ENCODE measurements at regions not wholly inside any gene's neighbourhood (a gene's known extent, or its start where the extent isn't known, plus 50 kb on each side); places are given as distances from the start of the nearest gene placed in this dataset.

- Mint-ChIP-seq H3K4me1 (ENCODE audit: unreplicated experiment) (no peaks in the 10 kb centered on the region), H3K4me3 (ENCODE audit: unreplicated experiment) (no peak overlapping the region), H3K27ac (ENCODE audit: unreplicated experiment) (no peak overlapping the region), H3K27me3 (ENCODE audit: unreplicated experiment) (peaks cover 3% of the 10 kb centered on the region), H3K36me3 (ENCODE audit: low read depth, unreplicated experiment) (no peaks in the 10 kb centered on the region), H3K9me3 (ENCODE audit: unreplicated experiment) (no peaks in the 10 kb centered on the region)
- no peak for TF ChIP-seq CTCF (IDR thresholded peaks at IDR 0.05; ENCODE audit: unreplicated experiment)
- no peak for DNase-seq (ENCODE audit: low spot score)
These were observed 121.0 kb upstream of the ARHGAP5 start for GRCh38 chr14:31955936-31956579.

GRCh38 chr14:31957565-31957964 is 119.5 kb upstream of the ARHGAP5 start:
- DNase-seq (ENCODE audit: low spot score): no peak
- no peaks in the 10 kb centered on the region for H3K27me3 Mint-ChIP-seq (ENCODE audit: unreplicated experiment)

GRCh38 chr14:31960039-31960438 is 117.1 kb upstream of the ARHGAP5 start:
- H3K27ac Mint-ChIP-seq (ENCODE audit: unreplicated experiment): no peak overlapping the region
- H3K9me3 Mint-ChIP-seq (ENCODE audit: unreplicated experiment): no peaks in the 10 kb centered on the region
- no peaks in the 10 kb centered on the region for H3K27me3 Mint-ChIP-seq (ENCODE audit: unreplicated experiment)
- DNase-seq (ENCODE audit: low spot score): no peak
- H3K36me3 Mint-ChIP-seq (ENCODE audit: low read depth, unreplicated experiment): no peaks in the 10 kb centered on the region
- no peak for TF ChIP-seq CTCF (IDR thresholded peaks at IDR 0.05; ENCODE audit: unreplicated experiment)
- H3K4me3 Mint-ChIP-seq (ENCODE audit: unreplicated experiment): no peak overlapping the region
- H3K4me1 Mint-ChIP-seq (ENCODE audit: unreplicated experiment): no peaks in the 10 kb centered on the region

More at GRCh38 chr14:31957565-31957964, 119.5 kb upstream of the ARHGAP5 start:
- Mint-ChIP-seq H3K27ac (ENCODE audit: unreplicated experiment) (no peak overlapping the region), H3K36me3 (ENCODE audit: low read depth, unreplicated experiment) (no peaks in the 10 kb centered on the region), H3K4me1 (ENCODE audit: unreplicated experiment) (no peaks in the 10 kb centered on the region), H3K4me3 (ENCODE audit: unreplicated experiment) (no peak overlapping the region), H3K9me3 (ENCODE audit: unreplicated experiment) (no peaks in the 10 kb centered on the region)
- TF ChIP-seq CTCF (IDR thresholded peaks at IDR 0.05; ENCODE audit: unreplicated experiment): no peak

GRCh38 chr14:31961896-31962295 is 115.2 kb upstream of the ARHGAP5 start:
- H3K9me3 Mint-ChIP-seq (ENCODE audit: unreplicated experiment): no peaks in the 10 kb centered on the region
- no peaks in the 10 kb centered on the region for H3K36me3 Mint-ChIP-seq (ENCODE audit: low read depth, unreplicated experiment)
- no peaks in the 10 kb centered on the region for H3K4me1 Mint-ChIP-seq (ENCODE audit: unreplicated experiment)
- no peak for TF ChIP-seq CTCF (IDR thresholded peaks at IDR 0.05; ENCODE audit: unreplicated experiment)
- no peak for DNase-seq (ENCODE audit: low spot score)
- no peak overlapping the region for H3K4me3 Mint-ChIP-seq (ENCODE audit: unreplicated experiment)
- no peak overlapping the region for H3K27ac Mint-ChIP-seq (ENCODE audit: unreplicated experiment)
- no peaks in the 10 kb centered on the region for H3K27me3 Mint-ChIP-seq (ENCODE audit: unreplicated experiment)

GRCh38 chr14:31962920-31963319 is 114.2 kb upstream of the ARHGAP5 start:
- H3K4me3 Mint-ChIP-seq (ENCODE audit: unreplicated experiment): no peak overlapping the region
- no peaks in the 10 kb centered on the region for H3K27me3 Mint-ChIP-seq (ENCODE audit: unreplicated experiment)
- no peak for TF ChIP-seq CTCF (IDR thresholded peaks at IDR 0.05; ENCODE audit: unreplicated experiment)
- DNase-seq (ENCODE audit: low spot score): no peak
- no peaks in the 10 kb centered on the region for H3K9me3 Mint-ChIP-seq (ENCODE audit: unreplicated experiment)
- H3K36me3 Mint-ChIP-seq (ENCODE audit: low read depth, unreplicated experiment): no peaks in the 10 kb centered on the region
- H3K4me1 Mint-ChIP-seq (ENCODE audit: unreplicated experiment): no peaks in the 10 kb centered on the region
- H3K27ac Mint-ChIP-seq (ENCODE audit: unreplicated experiment): no peak overlapping the region
